ENCODE measurements at regions not wholly inside any gene's neighbourhood (a gene's known extent, or its start where the extent isn't known, plus 50 kb on each side); places are given as distances from the start of the nearest gene placed in this dataset.

DNA sequence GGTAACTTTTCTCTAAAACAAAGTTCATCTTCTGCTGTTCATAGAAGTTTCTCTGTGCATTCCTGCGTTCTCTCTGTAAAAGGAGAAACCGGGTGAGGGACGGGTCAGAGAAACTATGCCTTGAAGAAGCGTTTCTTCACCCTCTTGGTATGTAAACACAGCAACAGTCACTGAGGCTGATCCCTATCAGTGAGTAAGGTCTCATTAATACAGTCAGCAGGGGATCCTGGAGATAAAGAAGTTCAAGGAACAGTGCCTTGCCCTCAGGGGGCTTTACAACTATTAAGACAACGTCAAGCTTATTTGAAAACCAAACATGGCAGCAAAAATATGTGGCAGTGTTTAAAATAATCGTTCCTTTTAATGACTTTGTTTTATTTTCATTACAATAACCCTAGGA, 202.9 kb upstream of the IL12B start:
- Histone ChIP-seq H3K27ac (no peak overlapping the region), H3K4me1 (no peaks in the 10 kb centered on the region), H3K4me3 (no peak overlapping the region), H3K27me3 (peaks cover 10% of the 10 kb centered on the region), H3K36me3 (no peaks in the 10 kb centered on the region), H3K9me3 (no peaks in the 10 kb centered on the region)
- ATAC-seq: no peak
- 58 to 70% methylated on average over 2 to 5 of the region's 6 CpGs for WGBS, 2 donors (ENCODE audit: low coverage in 1 of 2)
- TF ChIP-seq POLR2A (IDR thresholded peaks at IDR 0.05): no peak
- TF ChIP-seq, protein P1, sequence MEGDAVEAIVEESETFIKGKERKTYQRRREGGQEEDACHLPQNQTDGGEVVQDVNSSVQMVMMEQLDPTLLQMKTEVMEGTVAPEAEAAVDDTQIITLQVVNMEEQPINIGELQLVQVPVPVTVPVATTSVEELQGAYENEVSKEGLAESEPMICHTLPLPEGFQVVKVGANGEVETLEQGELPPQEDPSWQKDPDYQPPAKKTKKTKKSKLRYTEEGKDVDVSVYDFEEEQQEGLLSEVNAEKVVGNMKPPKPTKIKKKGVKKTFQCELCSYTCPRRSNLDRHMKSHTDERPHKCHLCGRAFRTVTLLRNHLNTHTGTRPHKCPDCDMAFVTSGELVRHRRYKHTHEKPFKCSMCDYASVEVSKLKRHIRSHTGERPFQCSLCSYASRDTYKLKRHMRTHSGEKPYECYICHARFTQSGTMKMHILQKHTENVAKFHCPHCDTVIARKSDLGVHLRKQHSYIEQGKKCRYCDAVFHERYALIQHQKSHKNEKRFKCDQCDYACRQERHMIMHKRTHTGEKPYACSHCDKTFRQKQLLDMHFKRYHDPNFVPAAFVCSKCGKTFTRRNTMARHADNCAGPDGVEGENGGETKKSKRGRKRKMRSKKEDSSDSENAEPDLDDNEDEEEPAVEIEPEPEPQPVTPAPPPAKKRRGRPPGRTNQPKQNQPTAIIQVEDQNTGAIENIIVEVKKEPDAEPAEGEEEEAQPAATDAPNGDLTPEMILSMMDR (IDR thresholded peaks at IDR 0.05): no peak
- TF ChIP-seq POLR2AphosphoS5 (IDR thresholded peaks at IDR 0.05): no peak
- TF ChIP-seq EP300 (IDR thresholded peaks at IDR 0.05): no peak

DNA sequence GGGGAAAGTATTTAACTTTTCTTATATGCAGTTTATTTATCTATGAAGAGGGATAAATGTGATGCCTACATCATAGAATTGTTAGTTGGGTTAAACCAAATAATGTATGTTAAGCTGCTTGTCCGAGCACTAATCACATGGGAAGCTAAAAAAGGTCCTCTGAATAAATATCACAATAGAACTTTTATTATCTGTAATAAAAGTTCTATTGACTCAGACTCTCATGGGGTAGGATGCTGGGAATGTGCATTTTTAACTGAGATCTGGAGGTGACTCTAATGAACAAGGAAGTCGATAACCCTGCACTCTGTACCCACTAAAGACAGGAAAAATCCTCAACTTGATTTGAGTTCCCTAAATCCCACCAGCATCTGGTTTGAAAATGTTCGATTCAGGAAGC, 205.9 kb upstream of the IL12B start:
- Histone ChIP-seq H3K4me3 (no peak overlapping the region), H3K27ac (no peak overlapping the region), H3K36me3 (no peaks in the 10 kb centered on the region), H3K9me3 (no peaks in the 10 kb centered on the region), H3K27me3 (peaks cover 10% of the 10 kb centered on the region), H3K4me1 (no peaks in the 10 kb centered on the region)
- ATAC-seq: no peak
- TF ChIP-seq, protein P1 (IDR thresholded peaks at IDR 0.05): no peak
- WGBS, 2 donors (ENCODE audit: low coverage in 1 of 2): 77 to 86% methylated on average over 3 of the region's 3 CpGs

DNA sequence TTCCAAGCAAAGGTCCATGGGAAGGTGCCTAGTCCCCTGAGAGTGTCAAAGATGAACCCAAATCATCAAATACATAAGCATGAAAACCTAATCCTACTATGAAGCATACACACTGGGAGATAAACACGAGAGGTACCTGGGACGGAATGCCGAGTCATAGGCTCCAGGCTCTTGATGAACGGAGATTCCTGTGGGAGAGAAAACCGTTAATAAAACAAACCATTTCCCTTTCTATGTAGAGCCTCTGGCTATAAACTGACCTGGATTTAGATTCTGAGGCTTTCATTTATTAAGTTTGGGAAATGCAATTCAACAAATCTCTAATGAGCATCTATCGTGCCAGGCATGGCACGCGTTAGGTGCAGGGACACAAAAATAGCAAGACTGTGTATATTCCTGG, 206.4 kb upstream of the IL12B start:
- no peak for TF ChIP-seq POLR2AphosphoS5 (IDR thresholded peaks at IDR 0.05)
- TF ChIP-seq EP300 (IDR thresholded peaks at IDR 0.05): no peak
- TF ChIP-seq, protein P1 (IDR thresholded peaks at IDR 0.05): no peak
- no peak for TF ChIP-seq POLR2A (IDR thresholded peaks at IDR 0.05)
- H3K4me1 ChIP-seq: no peaks in the 10 kb centered on the region
- H3K4me3 ChIP-seq: no peak overlapping the region
- H3K9me3 ChIP-seq: no peaks in the 10 kb centered on the region
- 85 to 86% methylated on average over 7 to 8 of the region's 8 CpGs for WGBS, 2 donors (ENCODE audit: low coverage in 1 of 2)
- peaks cover 10% of the 10 kb centered on the region for H3K27me3 ChIP-seq
- H3K36me3 ChIP-seq: no peaks in the 10 kb centered on the region
- no peak for ATAC-seq
- H3K27ac ChIP-seq: no peak overlapping the region

DNA sequence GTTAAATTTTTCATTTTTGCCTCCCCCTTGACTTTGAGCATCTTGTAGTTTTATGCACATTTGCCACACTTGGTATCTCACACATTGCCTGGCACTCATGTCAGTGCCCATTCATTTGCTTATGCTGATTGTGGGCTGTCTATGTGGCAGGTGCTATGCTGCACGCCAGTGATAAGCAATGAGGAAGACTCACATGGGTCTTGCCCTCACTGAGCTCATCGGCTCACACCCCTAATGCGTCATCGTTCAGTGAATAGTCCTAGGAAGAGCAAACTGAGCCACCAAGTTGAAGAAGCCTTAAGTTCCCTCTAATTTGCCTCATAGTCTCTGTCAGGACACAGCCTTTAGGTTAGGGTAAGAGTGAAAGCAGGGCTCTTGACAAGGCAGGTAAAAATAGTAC, 209.4 kb upstream of the IL12B start:
- Histone ChIP-seq H3K4me3 (no peak overlapping the region), H3K36me3 (no peaks in the 10 kb centered on the region), H3K27me3 (peaks cover 10% of the 10 kb centered on the region), H3K4me1 (no peaks in the 10 kb centered on the region), H3K27ac (no peak overlapping the region), H3K9me3 (no peaks in the 10 kb centered on the region)
- WGBS, 2 donors (ENCODE audit: low coverage in 1 of 2): 80 to 83% methylated on average over 3 of the region's 4 CpGs
- no peak for ATAC-seq
- TF ChIP-seq, protein P1 (IDR thresholded peaks at IDR 0.05): no peak

DNA sequence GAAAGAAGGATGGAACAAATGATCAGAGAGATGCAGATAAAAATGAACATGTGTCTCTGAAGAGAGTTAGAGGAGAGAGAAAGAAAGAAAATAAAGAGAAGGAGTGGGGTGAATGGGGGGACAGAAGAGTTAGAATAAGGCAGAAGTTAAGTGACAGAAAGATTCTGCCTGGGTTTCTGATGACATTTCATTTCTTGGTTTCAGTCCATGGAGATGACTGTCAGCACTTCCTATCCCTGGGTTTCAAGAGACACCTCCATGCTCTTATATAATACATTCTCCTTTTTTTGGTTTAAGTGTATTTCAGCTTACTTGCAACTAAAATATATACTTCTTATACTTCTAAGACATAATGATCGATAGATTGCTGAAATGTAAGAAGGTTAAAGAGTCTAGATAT, 213.0 kb upstream of the IL12B start:
- Histone ChIP-seq H3K4me3 (no peak overlapping the region), H3K27me3 (no peaks in the 10 kb centered on the region), H3K9me3 (peaks cover 0 to 11% (median 0%) of the 10 kb centered on the region in 3 donors), H3K27ac (no peak overlapping the region), H3K36me3 (no peaks in the 10 kb centered on the region), H3K4me1 (no peaks in the 10 kb centered on the region)
- ATAC-seq: no peak
- 70 to 83% methylated on average over 1 of the region's 1 CpG for WGBS, 2 donors (ENCODE audit: low coverage in 1 of 2)
- TF ChIP-seq POLR2A (IDR thresholded peaks at IDR 0.05) (no peak), POLR2AphosphoS5 (IDR thresholded peaks at IDR 0.05) (no peak), EP300 (IDR thresholded peaks at IDR 0.05) (no peak)
- TF ChIP-seq, protein P1 (IDR thresholded peaks at IDR 0.05): no peak

Measured in gastroesophageal sphincter (tissue), 4 donors.